Right atrium auricular region (tissue), 2 donors: ENCODE measurements at regions not wholly inside any gene's neighbourhood (a gene's known extent, or its start where the extent isn't known, plus 50 kb on each side); places are given as distances from the start of the nearest gene placed in this dataset.

Experiments
- DNase-seq: peaks from one replicate; pipeline ENCODE4 v3.0.0-alpha.2; 2019; ENCODE audit warnings: low spot score
- H3K27ac ChIP-seq, 2 donors: fragments of 200-600 bp; sonication (generic); 1 replicate in 1 of 2; 2 replicates in 1 of 2; pipeline ENCODE4 v1.5.1; 2016 to 2019
- H3K27me3 ChIP-seq, 2 donors: fragments of 200-600 bp; sonication (generic); one replicate each; pipeline versions ENCODE4 v1.5.1 to v1.6.0; 2017 to 2019
- H3K36me3 ChIP-seq: fragments of 200-600 bp; sonication (generic); one replicate; pipeline ENCODE4 v1.5.1; 2016
- H3K4me1 ChIP-seq, 2 donors: fragments of 200-600 bp; sonication (generic); one replicate each; pipeline versions ENCODE4 v1.5.1 to v1.6.0; 2017 to 2019
- H3K4me3 ChIP-seq, 2 donors: fragments of 200-600 bp; sonication (generic); 1 replicate in 1 of 2; 2 replicates in 1 of 2; pipeline ENCODE4 v1.5.1; 2017 to 2019; ENCODE audit warnings: mild to moderate bottlenecking in 1 of 2, moderate library complexity in 1 of 2
- H3K9me3 ChIP-seq, 2 donors: fragments of 200-600 bp; sonication (generic); one replicate each; pipeline ENCODE4 v1.5.1; 2019
- TF ChIP-seq, protein P1 (sequence below), 2 donors: fragments of 200-600 bp; sonication (generic); IDR thresholded peaks; one replicate each; pipeline ENCODE4 v1.5.1; 2019; ENCODE audit warnings: antibody characterized with exemption in 2 of 2

DNA sequence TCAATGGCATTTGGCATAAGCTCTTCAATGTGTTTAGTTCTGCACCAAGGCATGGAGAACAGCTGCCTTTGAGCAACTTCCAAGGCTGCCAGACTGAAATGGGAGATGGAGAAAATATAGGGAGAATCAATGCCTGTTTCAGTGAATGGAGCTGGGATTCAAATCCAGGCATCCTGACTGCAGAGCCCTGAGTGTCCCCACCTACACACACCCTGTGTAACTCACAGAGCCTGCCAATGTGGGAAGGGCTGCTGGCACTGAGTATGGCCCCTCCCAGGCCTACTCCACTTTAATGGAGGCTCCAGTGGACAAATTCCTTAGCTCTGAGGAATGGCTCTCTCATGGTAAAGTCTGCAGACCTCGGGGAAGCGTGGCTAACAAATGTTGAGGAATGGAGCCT is 145.6 kb upstream of the TNR start:
- no peaks in the 10 kb centered on the region for H3K27me3 ChIP-seq
- peaks cover 0 to 6% of the 10 kb centered on the region in 2 donors for H3K4me1 ChIP-seq
- H3K36me3 ChIP-seq: no peaks in the 10 kb centered on the region
- H3K27ac ChIP-seq: no peak overlapping the region
- H3K9me3 ChIP-seq: no peaks in the 10 kb centered on the region
- H3K4me3 ChIP-seq: no peak overlapping the region
- DNase-seq: no peak
- TF ChIP-seq, protein P1, sequence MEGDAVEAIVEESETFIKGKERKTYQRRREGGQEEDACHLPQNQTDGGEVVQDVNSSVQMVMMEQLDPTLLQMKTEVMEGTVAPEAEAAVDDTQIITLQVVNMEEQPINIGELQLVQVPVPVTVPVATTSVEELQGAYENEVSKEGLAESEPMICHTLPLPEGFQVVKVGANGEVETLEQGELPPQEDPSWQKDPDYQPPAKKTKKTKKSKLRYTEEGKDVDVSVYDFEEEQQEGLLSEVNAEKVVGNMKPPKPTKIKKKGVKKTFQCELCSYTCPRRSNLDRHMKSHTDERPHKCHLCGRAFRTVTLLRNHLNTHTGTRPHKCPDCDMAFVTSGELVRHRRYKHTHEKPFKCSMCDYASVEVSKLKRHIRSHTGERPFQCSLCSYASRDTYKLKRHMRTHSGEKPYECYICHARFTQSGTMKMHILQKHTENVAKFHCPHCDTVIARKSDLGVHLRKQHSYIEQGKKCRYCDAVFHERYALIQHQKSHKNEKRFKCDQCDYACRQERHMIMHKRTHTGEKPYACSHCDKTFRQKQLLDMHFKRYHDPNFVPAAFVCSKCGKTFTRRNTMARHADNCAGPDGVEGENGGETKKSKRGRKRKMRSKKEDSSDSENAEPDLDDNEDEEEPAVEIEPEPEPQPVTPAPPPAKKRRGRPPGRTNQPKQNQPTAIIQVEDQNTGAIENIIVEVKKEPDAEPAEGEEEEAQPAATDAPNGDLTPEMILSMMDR (IDR thresholded peaks at IDR 0.05): no peak

DNA sequence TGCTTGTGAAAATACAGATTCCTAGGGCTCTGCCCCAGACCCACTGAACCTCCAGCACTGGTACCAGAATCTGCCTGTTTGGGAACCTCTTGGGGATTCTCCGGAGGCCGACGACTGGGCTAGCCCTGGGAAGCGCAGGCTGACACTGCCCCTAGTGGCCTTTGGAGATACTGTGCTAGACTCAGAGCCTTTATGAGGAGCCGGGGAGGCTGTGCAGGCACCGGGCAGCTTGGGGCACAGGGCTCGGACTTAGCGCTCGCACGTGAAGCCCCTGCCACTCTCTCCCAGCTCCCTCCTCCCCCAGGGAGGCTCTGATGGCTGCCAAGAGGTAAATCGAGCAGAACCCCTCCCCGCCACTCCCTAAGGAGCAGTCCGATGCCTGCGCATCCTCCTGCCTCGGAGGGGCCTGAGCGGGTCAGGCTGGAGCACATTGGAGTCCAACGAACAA is 144.6 kb upstream of the TNR start:
- DNase-seq: peak; percentile 64
- Histone ChIP-seq H3K36me3 (no peaks in the 10 kb centered on the region), H3K4me3 (no peak overlapping the region), H3K9me3 (no peaks in the 10 kb centered on the region), H3K27ac (no peak overlapping the region), H3K27me3 (no peaks in the 10 kb centered on the region), H3K4me1 (peaks cover 0 to 6% of the 10 kb centered on the region in 2 donors)
- TF ChIP-seq, protein P1 (IDR thresholded peaks at IDR 0.05): peak; percentile 73 to 82

DNA sequence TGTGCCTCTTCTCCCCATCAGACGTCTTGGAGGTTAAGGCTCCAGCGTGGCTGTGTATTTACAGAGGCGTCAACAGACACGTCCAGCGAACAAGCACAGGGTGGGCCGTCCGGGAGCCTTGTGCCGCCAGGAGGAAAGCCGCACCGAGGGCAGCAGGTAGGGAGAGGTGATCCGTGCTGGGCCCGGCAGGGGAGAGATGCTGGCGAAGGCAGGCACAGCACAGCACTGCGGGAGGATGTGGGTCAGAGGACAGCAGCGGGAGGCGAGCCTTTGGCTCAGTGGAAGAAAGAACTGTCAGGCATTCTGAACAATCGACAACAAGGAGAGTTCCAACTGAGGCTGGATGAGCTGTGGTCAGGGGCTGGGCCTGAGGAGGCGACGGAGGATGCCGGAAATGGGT is 144.1 kb upstream of the TNR start:
- Histone ChIP-seq H3K9me3 (no peaks in the 10 kb centered on the region), H3K36me3 (no peaks in the 10 kb centered on the region), H3K4me1 (peaks cover 0 to 6% of the 10 kb centered on the region in 2 donors), H3K27ac (no peak overlapping the region), H3K4me3 (no peak overlapping the region), H3K27me3 (no peaks in the 10 kb centered on the region)
- TF ChIP-seq, protein P1 (IDR thresholded peaks at IDR 0.05): no peak
- no peak for DNase-seq

DNA sequence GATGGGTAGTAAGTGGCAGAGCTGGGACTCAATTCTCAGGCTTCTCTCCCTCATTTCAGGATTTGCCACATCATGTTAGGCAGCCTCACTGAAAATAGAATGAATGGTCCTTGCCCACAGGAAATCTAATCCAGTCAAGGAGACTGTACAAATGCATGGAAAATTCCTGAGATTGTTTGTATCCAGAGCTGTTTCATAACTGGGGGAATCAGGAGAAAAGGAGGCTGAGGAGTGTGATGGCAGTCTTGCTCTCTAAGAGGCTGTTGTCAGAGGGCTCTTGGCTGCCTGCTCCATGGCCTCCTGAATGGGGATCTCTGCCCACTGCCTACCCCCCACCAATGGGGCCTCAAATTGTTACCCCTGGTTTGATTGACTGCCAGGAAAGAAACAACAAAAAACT is 141.9 kb upstream of the TNR start:
- no peak overlapping the region for H3K27ac ChIP-seq
- no peak for DNase-seq
- TF ChIP-seq, protein P1 (IDR thresholded peaks at IDR 0.05): no peak
- no peaks in the 10 kb centered on the region for H3K9me3 ChIP-seq
- no peaks in the 10 kb centered on the region for H3K36me3 ChIP-seq
- H3K4me3 ChIP-seq: no peak overlapping the region
- H3K4me1 ChIP-seq: peaks cover 0 to 6% of the 10 kb centered on the region in 2 donors
- H3K27me3 ChIP-seq: no peaks in the 10 kb centered on the region

DNA sequence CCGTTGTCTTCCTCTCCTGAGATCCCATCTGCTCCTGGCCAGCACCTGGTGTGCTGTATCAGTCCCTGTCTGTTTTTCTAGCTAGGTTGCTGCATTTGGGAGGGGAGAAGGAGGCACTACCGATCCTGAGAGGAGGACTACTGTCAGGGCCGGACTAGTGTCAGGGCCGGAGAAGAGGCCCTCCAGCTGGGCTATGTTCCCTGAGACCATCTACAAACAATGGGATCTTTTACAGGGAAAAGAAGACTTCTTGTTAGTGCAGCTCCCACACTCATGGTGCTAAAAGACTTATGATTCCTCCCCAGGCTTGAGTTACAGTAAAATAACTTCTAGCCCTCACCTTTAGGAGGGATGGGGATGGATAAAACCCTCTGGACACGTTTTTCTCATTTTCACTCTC is 141.0 kb upstream of the TNR start:
- DNase-seq: no peak
- no peaks in the 10 kb centered on the region for H3K27me3 ChIP-seq
- H3K9me3 ChIP-seq: no peaks in the 10 kb centered on the region
- no peak overlapping the region for H3K27ac ChIP-seq
- H3K36me3 ChIP-seq: no peaks in the 10 kb centered on the region
- TF ChIP-seq, protein P1 (IDR thresholded peaks at IDR 0.05): no peak
- H3K4me1 ChIP-seq: peaks cover 0 to 6% of the 10 kb centered on the region in 2 donors
- H3K4me3 ChIP-seq: no peak overlapping the region

DNA sequence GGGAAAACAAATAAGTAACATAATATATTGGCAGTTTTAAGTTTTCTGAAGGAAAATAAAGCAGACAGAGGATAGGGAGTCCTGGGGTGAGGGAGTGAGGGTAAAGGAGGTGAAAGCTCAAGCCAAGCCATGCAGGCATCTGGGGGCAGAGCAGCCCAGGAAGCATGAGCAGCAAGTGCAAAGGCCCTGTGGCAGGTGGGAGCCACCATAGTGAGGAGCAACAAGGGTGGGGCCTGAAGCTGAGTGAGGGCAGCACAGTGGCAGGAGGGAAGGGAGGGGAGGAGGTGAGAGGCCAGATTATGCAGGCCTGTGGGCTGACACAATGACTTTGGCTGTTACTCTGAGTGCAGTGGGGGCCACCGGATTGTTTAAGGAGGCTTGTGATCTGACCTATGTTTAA is 138.8 kb upstream of the TNR start:
- Histone ChIP-seq H3K27ac (no peak overlapping the region), H3K4me3 (no peak overlapping the region), H3K9me3 (no peaks in the 10 kb centered on the region), H3K36me3 (no peaks in the 10 kb centered on the region), H3K27me3 (no peaks in the 10 kb centered on the region), H3K4me1 (no peaks in the 10 kb centered on the region)
- no peak for DNase-seq
- TF ChIP-seq, protein P1 (IDR thresholded peaks at IDR 0.05): no peak
